ENCODE measurements at regions not wholly inside any gene's neighbourhood (a gene's known extent, or its start where the extent isn't known, plus 50 kb on each side); places are given as distances from the start of the nearest gene placed in this dataset.

GRCh38 chr9:82153032-82153431 lies 164.5 kb downstream of the SPATA31D1 start:
- DNase-seq (ENCODE audit: low read depth, low spot score), result no peak

DNA sequence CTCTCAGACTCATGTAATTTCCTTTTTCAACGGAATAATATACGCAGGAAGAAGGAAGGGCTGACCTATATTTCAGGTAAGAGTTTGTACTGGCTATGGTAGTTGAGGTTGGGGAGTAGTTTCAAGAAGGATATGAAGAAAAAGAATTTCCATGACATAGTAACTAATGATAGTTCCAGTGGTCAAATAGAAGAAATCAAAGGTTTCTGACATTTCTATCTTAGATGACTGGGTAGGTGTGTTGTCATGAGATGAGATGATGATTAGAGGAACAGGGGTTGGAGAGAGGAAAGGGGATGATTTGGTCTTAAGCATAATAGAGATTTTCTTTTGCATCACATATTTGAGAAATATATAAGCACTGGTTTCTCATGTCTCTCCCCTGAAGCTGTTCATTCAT lies 166.0 kb downstream of the SPATA31D1 start:
- DNase-seq (ENCODE audit: low read depth, low spot score), result no peak

GRCh38 chr9:82161876-82162275 lies 173.3 kb downstream of the SPATA31D1 start:
- no peak for DNase-seq (ENCODE audit: low read depth, low spot score)

DNA sequence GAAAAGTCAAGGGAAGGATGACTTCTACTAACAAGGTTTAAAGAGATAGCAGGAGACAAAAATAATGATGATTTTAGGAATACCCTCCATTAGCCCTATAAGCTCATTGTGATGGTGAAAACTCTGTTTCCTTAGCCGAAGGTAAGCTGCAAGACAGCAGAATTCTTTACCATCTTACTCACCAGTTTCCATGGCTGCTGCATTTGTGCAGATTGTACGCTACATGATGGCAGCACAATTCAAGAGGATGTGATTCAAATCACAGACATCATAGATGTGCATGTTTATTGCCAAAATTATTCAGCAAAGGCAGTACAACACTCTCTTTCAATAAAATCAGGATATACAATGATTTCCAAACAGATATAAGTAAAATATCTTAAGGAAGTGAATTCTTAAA lies 175.6 kb downstream of the SPATA31D1 start:
- no peak for DNase-seq (ENCODE audit: low read depth, low spot score)

DNA sequence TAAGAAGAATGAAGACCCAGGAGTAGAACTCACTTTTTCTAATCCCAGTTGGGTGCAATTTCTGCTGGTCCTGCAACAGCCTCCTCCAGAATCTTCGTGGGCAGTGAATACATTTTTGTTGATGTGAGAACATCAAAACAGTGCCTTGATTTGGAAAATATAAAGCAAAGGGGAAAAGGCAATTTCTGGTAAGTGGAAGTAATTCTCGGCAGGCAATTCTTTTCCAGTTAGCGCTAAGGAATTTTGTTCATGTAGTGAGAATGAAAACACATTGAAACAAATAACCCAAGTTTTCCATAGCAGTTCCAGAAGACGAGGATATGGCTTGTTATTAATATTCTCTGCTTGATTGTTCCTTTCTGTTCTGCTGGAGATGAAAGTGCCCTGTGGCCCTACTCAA lies 178.7 kb downstream of the SPATA31D1 start:
- no peak for DNase-seq (ENCODE audit: low read depth, low spot score)

DNA sequence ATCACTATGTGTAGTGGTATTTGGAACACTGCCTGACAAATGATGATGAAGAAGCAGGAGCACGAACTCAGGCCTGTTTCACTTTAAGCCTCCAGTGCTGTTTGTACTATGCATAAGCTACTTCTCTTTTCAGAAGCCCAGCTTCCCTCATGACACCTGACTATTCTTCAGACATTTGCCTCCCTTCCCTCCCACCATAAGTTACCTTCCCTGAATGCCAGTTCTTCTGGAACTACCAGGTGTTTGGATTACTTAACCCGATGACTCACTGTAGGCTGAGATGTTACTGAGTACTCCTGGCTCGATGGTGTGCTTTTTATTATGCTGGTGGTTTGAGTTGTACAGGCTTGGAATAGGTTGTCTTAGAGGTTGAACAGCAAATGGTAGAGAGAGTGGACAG lies 180.0 kb downstream of the SPATA31D1 start:
- no peak for DNase-seq (ENCODE audit: low read depth, low spot score)

- DNase-seq (ENCODE audit: low read depth, low spot score), result no peak
These were observed 182.3 kb downstream of the SPATA31D1 start for GRCh38 chr9:82170866-82171265.

GRCh38 chr9:82171271-82171670 lies 182.7 kb downstream of the SPATA31D1 start:
- DNase-seq (ENCODE audit: low read depth, low spot score), result no peak

DNA sequence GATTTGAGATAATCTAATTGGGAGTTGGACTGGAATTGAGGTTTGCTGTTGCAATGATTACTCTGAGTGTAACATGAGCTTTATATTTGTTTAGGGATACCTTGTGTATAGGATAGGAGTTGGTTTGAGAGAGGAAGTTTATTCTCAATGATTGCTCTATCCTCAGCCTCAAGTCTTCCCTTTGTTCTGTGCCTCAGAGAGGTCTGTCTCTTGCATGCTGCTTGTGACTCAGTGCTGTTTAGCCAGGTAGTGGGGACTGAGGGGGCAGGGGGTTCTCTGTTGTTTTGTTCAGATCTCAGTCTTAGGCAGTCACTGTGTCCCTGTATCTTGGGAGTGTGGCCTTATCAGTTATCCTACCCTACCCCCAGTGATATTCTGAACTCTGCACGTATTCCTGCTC lies 192.1 kb downstream of the SPATA31D1 start:
- no peak for DNase-seq (ENCODE audit: low read depth, low spot score)

GRCh38 chr9:82183181-82183860 lies 194.7 kb downstream of the SPATA31D1 start:
- DNase-seq (ENCODE audit: low read depth, low spot score), result no peak

DNA sequence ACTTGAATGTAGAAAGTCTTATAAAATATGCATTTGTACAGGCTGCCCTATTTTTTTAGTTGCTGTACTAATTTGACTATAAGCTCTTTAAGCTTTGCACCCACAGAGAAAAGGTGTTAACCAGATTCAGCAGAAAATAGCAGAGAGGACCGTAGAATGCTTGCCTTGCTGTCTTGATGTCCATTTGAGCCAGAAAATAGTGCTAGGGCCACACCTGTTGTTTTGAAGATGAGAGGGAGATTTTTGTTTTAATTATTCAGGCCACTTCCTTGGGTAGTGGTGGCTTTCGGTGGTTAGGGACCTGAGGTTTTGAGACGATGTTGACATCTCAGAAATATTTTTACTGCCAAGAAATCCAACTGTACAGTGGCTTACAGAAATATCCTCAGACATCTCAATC lies 196.0 kb downstream of the SPATA31D1 start:
- DNase-seq (ENCODE audit: low read depth, low spot score), result no peak

DNA sequence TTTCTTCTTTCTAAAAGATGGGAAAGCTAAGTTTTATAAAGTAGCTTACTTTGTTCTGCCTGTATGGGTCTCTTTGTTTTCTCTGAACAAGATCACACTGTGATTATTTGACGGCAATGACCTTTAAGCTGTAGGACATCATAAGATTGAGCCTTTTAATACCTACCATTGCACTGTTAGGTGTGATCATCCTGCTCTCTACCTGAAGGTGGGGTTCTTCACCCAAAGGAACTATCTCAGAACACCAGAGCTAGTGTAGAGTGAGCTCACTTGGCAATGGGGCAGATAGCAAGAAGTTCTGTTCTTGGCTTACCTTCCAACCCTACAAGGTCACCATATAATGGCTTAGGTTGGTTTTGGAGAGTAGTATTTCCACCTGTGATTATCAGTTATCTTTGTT lies 200.2 kb downstream of the SPATA31D1 start:
- no peak for DNase-seq (ENCODE audit: low read depth, low spot score)

DNA sequence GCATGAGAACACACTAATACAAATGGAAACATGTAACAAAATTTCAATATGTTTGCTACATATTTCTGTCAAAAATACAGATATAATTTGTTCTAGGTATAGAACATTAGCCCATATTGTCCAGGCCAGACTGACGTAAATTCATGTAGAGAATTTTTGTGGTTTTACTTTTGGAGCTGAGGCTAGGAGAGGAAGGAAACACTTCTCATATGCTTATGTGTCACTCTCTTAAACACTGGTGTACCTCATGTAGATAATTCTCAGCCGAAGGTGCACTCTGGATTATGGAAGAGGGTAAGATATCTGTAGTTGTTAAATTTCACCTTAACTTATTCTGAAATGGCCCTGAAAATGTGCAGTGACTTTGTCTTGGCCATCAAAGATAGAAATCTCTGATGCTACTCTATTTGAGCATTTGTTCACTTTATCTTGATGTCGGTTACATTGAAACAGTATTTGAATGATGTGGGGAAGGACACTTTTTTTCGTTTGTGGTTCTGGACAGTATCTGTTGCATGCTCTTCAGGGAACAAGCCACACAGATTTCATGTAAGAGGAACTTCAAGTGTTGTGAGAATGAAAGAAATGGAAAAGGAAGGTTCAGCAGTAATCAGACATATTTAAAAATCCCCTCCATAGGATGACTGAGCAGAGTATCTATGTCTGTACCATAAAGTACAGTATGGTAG lies 202.7 kb downstream of the SPATA31D1 start:
- no peak for DNase-seq (ENCODE audit: low read depth, low spot score)

- no peak for DNase-seq (ENCODE audit: low read depth, low spot score)
These were observed 203.6 kb downstream of the SPATA31D1 start for GRCh38 chr9:82192211-82192610.

- DNase-seq (ENCODE audit: low read depth, low spot score), result no peak
These were observed 208.3 kb downstream of the SPATA31D1 start for GRCh38 chr9:82196622-82197441.

- no peak for DNase-seq (ENCODE audit: low read depth, low spot score)
These were observed 212.6 kb downstream of the SPATA31D1 start for GRCh38 chr9:82201196-82201595.

- no peak for DNase-seq (ENCODE audit: low read depth, low spot score)
These were observed 214.2 kb downstream of the SPATA31D1 start for GRCh38 chr9:82202808-82203207.

- DNase-seq (ENCODE audit: low read depth, low spot score), result no peak
These were observed 217.9 kb downstream of the SPATA31D1 start for GRCh38 chr9:82206490-82206889.

- DNase-seq (ENCODE audit: low read depth, low spot score), result no peak
These were observed 218.4 kb downstream of the SPATA31D1 start for GRCh38 chr9:82206946-82207345.

DNA sequence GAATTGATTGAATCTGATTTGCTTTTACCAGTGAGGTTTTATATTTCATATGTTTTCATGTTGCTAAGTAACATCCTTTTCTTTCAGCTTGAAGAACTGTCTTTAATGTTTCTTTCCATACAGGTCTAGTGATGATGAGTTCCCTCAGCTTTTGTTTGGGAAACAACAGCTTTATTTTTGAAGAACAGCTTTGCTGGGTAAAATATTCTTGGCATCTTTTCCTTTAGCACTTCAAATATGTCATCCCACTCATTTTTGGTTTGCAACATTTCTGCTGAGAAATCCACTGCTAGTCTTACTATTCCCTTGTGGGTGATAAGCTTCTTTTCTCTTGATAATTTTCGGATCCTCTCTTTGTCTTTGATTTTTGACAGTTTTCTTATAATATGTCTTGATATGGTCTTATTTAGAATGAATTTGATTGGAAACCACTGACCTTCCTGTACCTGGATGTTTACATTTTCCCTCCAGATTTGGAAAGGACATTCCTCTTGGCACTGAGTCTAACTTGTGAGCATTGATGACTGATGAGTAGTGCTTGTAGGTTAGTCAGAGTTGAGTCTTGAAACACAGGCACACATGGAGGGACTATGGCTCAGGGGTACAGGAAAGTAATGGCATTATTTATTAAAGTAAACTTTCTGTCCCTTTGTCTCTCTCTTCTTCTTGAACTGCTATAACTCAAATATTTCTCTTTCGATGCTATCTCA lies 220.3 kb downstream of the SPATA31D1 start:
- no peak for DNase-seq (ENCODE audit: low read depth, low spot score)

GRCh38 chr9:82209797-82210470 lies 221.4 kb downstream of the SPATA31D1 start:
- no peak for DNase-seq (ENCODE audit: low read depth, low spot score)
